SH-SY5Y (cell line): ENCODE measurements at regions not wholly inside any gene's neighbourhood (a gene's known extent, or its start where the extent isn't known, plus 50 kb on each side); places are given as distances from the start of the nearest gene placed in this dataset.

ENCODE experiments used
- GATA2 ChIP-seq: IDR thresholded peaks from 2 replicates; pipeline ENCODE4 v1.6.1; 2011; ENCODE audit warnings: mild to moderate bottlenecking, low read depth, low read length
- GATA3 ChIP-seq: IDR thresholded peaks from 2 replicates; pipeline ENCODE4 v1.6.1; 2011; ENCODE audit warnings: low read depth, mild to moderate bottlenecking, low read length, moderate library complexity

DNA sequence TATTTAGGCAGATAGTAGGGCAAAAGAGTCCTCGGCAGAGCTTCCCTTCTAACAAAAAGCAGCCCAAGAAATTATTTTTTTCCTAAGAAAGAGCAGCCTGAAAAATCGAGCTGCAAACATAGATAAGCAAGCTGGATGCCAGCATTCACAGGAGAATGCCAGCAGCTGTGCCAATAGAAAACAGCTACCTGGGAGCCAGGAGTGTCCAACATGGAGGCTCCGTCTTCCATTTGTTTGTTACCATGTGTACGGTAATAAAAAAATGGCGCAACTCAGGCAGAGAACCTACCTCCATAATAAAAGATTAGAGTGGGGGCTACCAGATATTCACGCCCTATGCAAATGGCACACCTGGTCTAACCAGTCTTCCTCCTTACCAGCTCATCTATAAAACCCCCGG lies 77.6 kb upstream of the IPO5 start:
- no peak for TF ChIP-seq GATA2
- no peak for TF ChIP-seq GATA3
